SU-DHL-6 (cell line): ENCODE measurements at regions not wholly inside any gene's neighbourhood (a gene's known extent, or its start where the extent isn't known, plus 50 kb on each side); places are given as distances from the start of the nearest gene placed in this dataset.

Experiments used
- CTCF ChIP-seq: fragments of 200-600 bp; sonication (generic); IDR thresholded peaks from one replicate; pipeline ENCODE4 v1.5.1; 2017; ENCODE audit warnings: antibody characterized with exemption, mild to moderate bottlenecking, low read length, moderate library complexity; ENCODE audit not compliant: insufficient read depth, poor library complexity, severe bottlenecking
- EZH2phosphoT487 ChIP-seq: fragments of 200-600 bp; sonication (generic), shearing (Covaris generic); conservative IDR thresholded peaks from 2 replicates; pipeline ENCODE4 v1.6.1; 2018; ENCODE audit warnings: mild to moderate bottlenecking, antibody characterized with exemption, low read length, moderate library complexity, mixed read lengths

GRCh38 chr1:39116116-39116607 lies 88.3 kb upstream of the MACF1 start:
- TF ChIP-seq CTCF (no peak), EZH2phosphoT487 (no peak)
